GM23338 (cell line): ENCODE measurements at regions not wholly inside any gene's neighbourhood (a gene's known extent, or its start where the extent isn't known, plus 50 kb on each side); places are given as distances from the start of the nearest gene placed in this dataset.

Experiments
- ATAC-seq: fragments of 200-7000 bp; cut with Tn5 transposase; 3 replicates; pipeline ENCODE4 v1.9.1; 2020
- DNase-seq: peaks from one replicate; pipeline ENCODE4 v3.0.0-alpha.2; 2015; ENCODE audit warnings: low spot score
- H2AFZ ChIP-seq: fragments of 200-600 bp; sonication (generic); 2 replicates; pipeline ENCODE4 v1.8.0; 2016; ENCODE audit warnings: antibody characterized with exemption, mild to moderate bottlenecking, moderate library complexity
- H3F3A ChIP-seq: fragments of 200-600 bp; sonication (generic); replicated peaks from 2 replicates; pipeline ENCODE4 v1.8.0; 2017; ENCODE audit warnings: antibody characterized with exemption, mixed run types, low read depth
- H3K27ac ChIP-seq: fragments of 200-600 bp; sonication (generic); 2 replicates; pipeline ENCODE4 v1.6.1; 2016; ENCODE audit warnings: low read depth
- H3K27me3 ChIP-seq: fragments of 200-600 bp; sonication (generic); 2 replicates; pipeline ENCODE4 v1.8.0; 2016; ENCODE audit warnings: mild to moderate bottlenecking, mixed run types, moderate library complexity; ENCODE audit not compliant: insufficient read depth
- H3K36me3 ChIP-seq: fragments of 200-600 bp; sonication (generic); 2 replicates; pipeline ENCODE4 v1.8.0; 2016; ENCODE audit warnings: mild to moderate bottlenecking; ENCODE audit not compliant: insufficient read depth
- H3K4me1 ChIP-seq: fragments of 200-600 bp; sonication (generic); 2 replicates; pipeline ENCODE4 v1.8.0; 2016; ENCODE audit warnings: mild to moderate bottlenecking, moderate library complexity; ENCODE audit not compliant: insufficient read depth
- H3K4me2 ChIP-seq: fragments of 200-600 bp; sonication (generic); 2 replicates; pipeline ENCODE4 v1.7.1; 2017; ENCODE audit warnings: mixed run types
- H3K4me3 ChIP-seq: fragments of 200-600 bp; sonication (generic); 2 replicates; pipeline ENCODE4 v1.6.1; 2016; ENCODE audit warnings: mixed run types
- H3K79me2 ChIP-seq: fragments of 200-600 bp; sonication (generic); replicated peaks from 2 replicates; pipeline ENCODE4 v1.8.0; 2017; ENCODE audit warnings: mild to moderate bottlenecking; ENCODE audit not compliant: insufficient read depth
- H3K9me2 ChIP-seq: fragments of 200-600 bp; sonication (generic); 2 replicates; pipeline ENCODE4 v1.8.0; 2017; ENCODE audit not compliant: insufficient read depth
- H4K20me1 ChIP-seq: fragments of 200-600 bp; sonication (generic); replicated peaks from 2 replicates; pipeline ENCODE4 v1.8.0; 2017; ENCODE audit warnings: mild to moderate bottlenecking; ENCODE audit not compliant: insufficient read depth
- H3K27ac Mint-ChIP-seq: 2 replicates; pipeline ENCODE4 v1.8.0; 2020; ENCODE audit warnings: inconsistent platforms, mild to moderate bottlenecking, moderate library complexity, mixed read lengths
- H3K27me3 Mint-ChIP-seq: 3 replicates; pipeline ENCODE4 v1.8.0; 2022; ENCODE audit warnings: low read depth, mild to moderate bottlenecking, moderate library complexity, mixed read lengths, inconsistent platforms; ENCODE audit not compliant: insufficient read depth, poor library complexity
- H3K36me3 Mint-ChIP-seq: 3 replicates; pipeline ENCODE4 v1.8.0; 2021; ENCODE audit warnings: low read depth, mild to moderate bottlenecking, inconsistent platforms, moderate library complexity, mixed read lengths
- H3K4me1 Mint-ChIP-seq: 3 replicates; pipeline ENCODE4 v1.8.0; 2020; ENCODE audit warnings: mild to moderate bottlenecking, inconsistent platforms, mixed read lengths
- H3K4me3 Mint-ChIP-seq: 3 replicates; pipeline ENCODE4 v1.8.0; 2021; ENCODE audit warnings: moderate library complexity, mild to moderate bottlenecking, inconsistent platforms, mixed read lengths
- H3K9me3 Mint-ChIP-seq: 3 replicates; pipeline ENCODE4 v1.8.0; 2020; ENCODE audit warnings: moderate library complexity, mild to moderate bottlenecking, inconsistent platforms, mixed read lengths
- CREB1 ChIP-seq: fragments of 250-450 bp; sonication (Bioruptor Pico); IDR thresholded peaks from 2 replicates; pipeline ENCODE4 v1.5.0; 2020; ENCODE audit warnings: low read depth, mild to moderate bottlenecking, moderate library complexity
- CTCF ChIP-seq, 2 experiments: fragments of 200-600 bp in 1 of 2; sonication (generic) in 1 of 2; conservative IDR thresholded peaks; 2 replicates each; pipeline versions ENCODE4 v1.5.1 to v1.6.1; 2016 to 2017; ENCODE audit warnings: antibody characterized with exemption in 2 of 2, low read depth in 2 of 2, mild to moderate bottlenecking in 2 of 2, moderate library complexity in 1 of 2
- ETS1 ChIP-seq: IDR thresholded peaks from 2 replicates; pipeline ENCODE4 v1.6.1; 2016; ENCODE audit warnings: antibody characterized with exemption
- EZH2 ChIP-seq: fragments of 200-600 bp; sonication (generic); IDR thresholded peaks from one replicate; pipeline ENCODE4 v1.8.0; 2017; ENCODE audit warnings: antibody characterized with exemption, mild to moderate bottlenecking, low read depth; ENCODE audit not compliant: unreplicated experiment
- EZH2phosphoT487 ChIP-seq: fragments of 200-600 bp; sonication (generic); IDR thresholded peaks from one replicate; pipeline ENCODE4 v1.8.1; 2018; ENCODE audit warnings: antibody characterized with exemption; ENCODE audit not compliant: unreplicated experiment
- JUNB ChIP-seq: IDR thresholded peaks from one replicate; pipeline ENCODE4 v1.6.1; 2016; ENCODE audit warnings: antibody characterized with exemption; ENCODE audit not compliant: unreplicated experiment
- NANOG ChIP-seq: IDR thresholded peaks from 2 replicates; pipeline ENCODE4 v1.6.1; 2016; ENCODE audit warnings: antibody characterized with exemption, borderline replicate concordance
- POLR2AphosphoS5 ChIP-seq: IDR thresholded peaks from 2 replicates; pipeline ENCODE4 v1.6.1; 2016; ENCODE audit warnings: antibody characterized with exemption, low read depth
- REST ChIP-seq: IDR thresholded peaks from one replicate; pipeline ENCODE4 v1.6.1; 2018; ENCODE audit warnings: antibody characterized with exemption; ENCODE audit not compliant: unreplicated experiment
- STAT1 ChIP-seq: IDR thresholded peaks from one replicate; pipeline ENCODE4 v1.6.1; 2016; ENCODE audit warnings: antibody characterized with exemption; ENCODE audit not compliant: unreplicated experiment
- ZNF114 ChIP-seq: fragments of 250-450 bp; sonication (Bioruptor Pico); IDR thresholded peaks from 2 replicates; pipeline ENCODE4 v1.5.0; 2020; ENCODE audit warnings: mild to moderate bottlenecking, moderate library complexity
- ZNF331 ChIP-seq: fragments of 250-450 bp; sonication (Bioruptor Pico); IDR thresholded peaks from 2 replicates; pipeline ENCODE4 v1.5.0; 2020; ENCODE audit warnings: low read depth, mild to moderate bottlenecking, moderate library complexity
- ZNF462 ChIP-seq: fragments of 250-450 bp; sonication (Bioruptor Pico); IDR thresholded peaks from 2 replicates; pipeline ENCODE4 v1.5.0; 2020; ENCODE audit warnings: mild to moderate bottlenecking, moderate library complexity

- Histone ChIP-seq H3K27ac (no peak overlapping the region), H3K27me3 (no peaks in the 10 kb centered on the region), H4K20me1 (no peaks in the 10 kb centered on the region), H3K4me3 (no peak overlapping the region), H3K4me2 (no peak overlapping the region), H3K36me3 (no peaks in the 10 kb centered on the region), H2AFZ (no peak overlapping the region), H3K4me1 (no peaks in the 10 kb centered on the region), H3K9me2 (peaks cover 3% of the 10 kb centered on the region; the same call in 1 of the 2 replicates), H3K79me2 (no peaks in the 10 kb centered on the region), H3F3A (no peaks in the 10 kb centered on the region)
- Mint-ChIP-seq H3K27me3 (peaks cover 2% of the 10 kb centered on the region), H3K27ac (no peak overlapping the region), H3K4me3 (no peak overlapping the region), H3K36me3 (no peaks in the 10 kb centered on the region), H3K9me3 (no peaks in the 10 kb centered on the region), H3K4me1 (peaks cover 6% of the 10 kb centered on the region)
- no peak for DNase-seq
- TF ChIP-seq JUNB, result no peak
- TF ChIP-seq ZNF331, result no peak
- no peak for TF ChIP-seq ETS1
- no peak for TF ChIP-seq CTCF (conservative IDR thresholded peaks at IDR 0.05; ENCODE audit: low read depth in 2 of 2)
- no peak for TF ChIP-seq CREB1 (CRISPR knock-in tag)
- TF ChIP-seq ZNF462, result no peak
- no peak for TF ChIP-seq NANOG
- TF ChIP-seq EZH2, result no peak
- no peak for TF ChIP-seq EZH2phosphoT487
- TF ChIP-seq POLR2AphosphoS5, result no peak
- TF ChIP-seq REST, result no peak
- TF ChIP-seq STAT1, result no peak
- TF ChIP-seq ZNF114 (CRISPR knock-in tag), result no peak
- ATAC-seq, result no peak
These were observed 242.1 kb upstream of the JUN start for GRCh38 chr1:59025898-59026426.
